Caco-2 (cell line): ENCODE measurements at regions not wholly inside any gene's neighbourhood (a gene's known extent, or its start where the extent isn't known, plus 50 kb on each side); places are given as distances from the start of the nearest gene placed in this dataset.

Experiments used
- BruUV-seq: library from RNA; stranded (reverse); fragments of 400-500 nt; replicated peaks from 2 replicates; lab custom pipeline; 2021; lab: Mats Ljungman, UMichigan
- CTCF ChIA-PET: fragments of 300-600 bp; sonication (Branson Sonifier 250); formaldehyde crosslinking; loops from one replicate; lab custom pipeline; 2022; ENCODE audit warnings: antibody characterized with exemption; lab: Charles Lee
- POLR2A ChIA-PET: fragments of 300-600 bp; sonication (Branson Sonifier 250); formaldehyde crosslinking; loops from one replicate; lab custom pipeline; 2022; ENCODE audit warnings: antibody characterized with exemption; lab: Charles Lee
- DNase-seq, 2 experiments: peaks; one replicate each; pipeline versions ENCODE4 v3.0.0 to v3.0.0-alpha.2; 2020 to 2022
- H3K27me3 ChIP-seq: replicated peaks from 2 replicates; pipeline ENCODE4 v1.6.0; 2011; ENCODE audit warnings: low read length; ENCODE audit not compliant: control insufficient read depth, insufficient read depth
- H3K36me3 ChIP-seq: 2 replicates; pipeline ENCODE4 v1.5.1; 2011; ENCODE audit warnings: low read length; ENCODE audit not compliant: control insufficient read depth, insufficient read depth
- H3K4me1 ChIP-seq: fragments of 250-450 bp; sonication (Bioruptor Pico); 2 replicates; pipeline ENCODE4 v1.5.1; 2020; ENCODE audit warnings: mild to moderate bottlenecking
- H3K4me3 ChIP-seq: 2 replicates; pipeline ENCODE4 v1.5.1; 2011; ENCODE audit warnings: low read depth, mild to moderate bottlenecking, control low read depth, low read length
- H3K9me3 ChIP-seq: fragments of 250-450 bp; sonication (Bioruptor Pico); 2 replicates; pipeline ENCODE4 v1.5.1; 2020; ENCODE audit warnings: mild to moderate bottlenecking, moderate library complexity
- H3K27ac Mint-ChIP-seq: one replicate; pipeline ENCODE4 v1.8.0; 2022; ENCODE audit warnings: mixed read lengths; ENCODE audit not compliant: unreplicated experiment
- H3K27me3 Mint-ChIP-seq: one replicate; pipeline ENCODE4 v1.8.0; 2022; ENCODE audit warnings: mixed read lengths; ENCODE audit not compliant: insufficient read depth, unreplicated experiment
- H3K36me3 Mint-ChIP-seq: one replicate; pipeline ENCODE4 v1.8.0; 2022; ENCODE audit warnings: mild to moderate bottlenecking, mixed read lengths; ENCODE audit not compliant: insufficient read depth, unreplicated experiment
- H3K4me1 Mint-ChIP-seq: one replicate; pipeline ENCODE4 v1.8.0; 2022; ENCODE audit warnings: low read depth, mixed read lengths; ENCODE audit not compliant: unreplicated experiment
- H3K4me3 Mint-ChIP-seq: one replicate; pipeline ENCODE4 v1.8.0; 2022; ENCODE audit warnings: mild to moderate bottlenecking, moderate library complexity, mixed read lengths; ENCODE audit not compliant: unreplicated experiment
- H3K9me3 Mint-ChIP-seq: one replicate; pipeline ENCODE4 v1.8.0; 2022; ENCODE audit warnings: mixed read lengths; ENCODE audit not compliant: unreplicated experiment
- CTCF ChIP-seq, 2 experiments: fragments of 200-600 bp in 1 of 2; IDR thresholded peaks; 1 replicate in 1 of 2; 2 replicates in 1 of 2; pipeline versions ENCODE4 v1.5.1 to v1.8.0; 2011 to 2022; ENCODE audit warnings: antibody characterized with exemption in 1 of 2, control low read depth in 1 of 2, inconsistent platforms in 1 of 2, low read depth in 1 of 2, low read length in 1 of 2, mild to moderate bottlenecking in 1 of 2, moderate library complexity in 1 of 2; ENCODE audit not compliant: insufficient read depth in 1 of 2, severe bottlenecking in 1 of 2, unreplicated experiment in 1 of 2
- intact Hi-C: fragments of 100-400 bp; cut with micrococcal nuclease; formaldehyde crosslinking; loops from one replicate; pipeline ENCODE4 v1.10.0; 2022; ENCODE audit not compliant: unreplicated experiment

GRCh38 chr10:90652519-90652918, 205.3 kb downstream of the HTR7 start:
- no peaks in the 10 kb centered on the region for H3K27me3 ChIP-seq
- Mint-ChIP-seq H3K4me3 (no peak overlapping the region), H3K27me3 (peaks cover 5% of the 10 kb centered on the region), H3K4me1 (no peaks in the 10 kb centered on the region), H3K36me3 (no peaks in the 10 kb centered on the region), H3K27ac (no peak overlapping the region), H3K9me3 (no peaks in the 10 kb centered on the region)
- H3K4me1 ChIP-seq: no peaks in the 10 kb centered on the region
- peak in 1 of 2 experiments; percentile 11 for DNase-seq
- ChIA-PET CTCF (interaction anchor here (0.5 to 0.6 kb wide), 2 partner anchors 332 to 504 kb away, joined by 3 read pairs; no protein-coding TSS in a partner anchor), POLR2A (no interaction called here)
- no peaks in the 10 kb centered on the region for H3K9me3 ChIP-seq
- TF ChIP-seq CTCF (IDR thresholded peaks at IDR 0.05; ENCODE audit: insufficient read depth in 1 of 2, low read depth in 1 of 2, low read length in 1 of 2, severe bottlenecking in 1 of 2, unreplicated experiment in 1 of 2): peak in 1 of 2 experiments; percentile 45
- H3K4me3 ChIP-seq: no peak overlapping the region
- no TSS peak for BruUV-seq
- intact Hi-C loops: loop anchor here (1.0 kb wide), 1 partner anchor 504 kb away; no protein-coding TSS in a partner anchor
- H3K36me3 ChIP-seq: no peaks in the 10 kb centered on the region

- intact Hi-C loops: loop anchor here (5.0 kb wide), 1 partner anchor 866 kb away; no protein-coding TSS in a partner anchor
- H3K4me1 Mint-ChIP-seq: no peaks in the 10 kb centered on the region
- POLR2A ChIA-PET: no interaction called here
These were observed 199.0 kb downstream of the HTR7 start for GRCh38 chr10:90658791-90659190.

GRCh38 chr10:90665905-90666662, 191.8 kb downstream of the HTR7 start:
- no peak overlapping the region for H3K4me3 Mint-ChIP-seq
- Histone ChIP-seq H3K36me3 (no peaks in the 10 kb centered on the region), H3K27me3 (no peaks in the 10 kb centered on the region), H3K9me3 (no peaks in the 10 kb centered on the region), H3K4me1 (no peaks in the 10 kb centered on the region), H3K4me3 (no peak overlapping the region)
- CTCF ChIA-PET: no interaction called here
- H3K27me3 Mint-ChIP-seq: peaks cover 15% of the 10 kb centered on the region
- BruUV-seq: no TSS peak
- intact Hi-C loops: no loop called here
- H3K36me3 Mint-ChIP-seq: no peaks in the 10 kb centered on the region
- POLR2A ChIA-PET: no interaction called here
- no peak for TF ChIP-seq CTCF (IDR thresholded peaks at IDR 0.05; ENCODE audit: insufficient read depth in 1 of 2, low read depth in 1 of 2, low read length in 1 of 2, severe bottlenecking in 1 of 2, unreplicated experiment in 1 of 2)
- H3K27ac Mint-ChIP-seq: no peak overlapping the region
- no peaks in the 10 kb centered on the region for H3K9me3 Mint-ChIP-seq
- H3K4me1 Mint-ChIP-seq: no peaks in the 10 kb centered on the region
- no peak for DNase-seq

More at GRCh38 chr10:90658791-90659190, 199.0 kb downstream of the HTR7 start:
- BruUV-seq: no TSS peak
- Histone ChIP-seq H3K4me1 (no peaks in the 10 kb centered on the region), H3K9me3 (no peaks in the 10 kb centered on the region), H3K36me3 (no peaks in the 10 kb centered on the region), H3K27me3 (no peaks in the 10 kb centered on the region), H3K4me3 (no peak overlapping the region)
- H3K36me3 Mint-ChIP-seq: no peaks in the 10 kb centered on the region
- no peaks in the 10 kb centered on the region for H3K9me3 Mint-ChIP-seq
- H3K27ac Mint-ChIP-seq: no peak overlapping the region
- CTCF ChIA-PET: no interaction called here
- H3K27me3 Mint-ChIP-seq: peaks cover 5% of the 10 kb centered on the region
- peak; percentile 36 to 46 for TF ChIP-seq CTCF (IDR thresholded peaks at IDR 0.05; ENCODE audit: insufficient read depth in 1 of 2, low read depth in 1 of 2, low read length in 1 of 2, severe bottlenecking in 1 of 2, unreplicated experiment in 1 of 2)
- peak in 1 of 2 experiments; percentile 7 for DNase-seq
- H3K4me3 Mint-ChIP-seq: no peak overlapping the region
